ENCODE measurements at regions not wholly inside any gene's neighbourhood (a gene's known extent, or its start where the extent isn't known, plus 50 kb on each side); places are given as distances from the start of the nearest gene placed in this dataset.

GRCh38 chr9:135212961-135213360, 125.5 kb downstream of the OLFM1 start:
- TF ChIP-seq MAX (IDR thresholded peaks at IDR 0.05; ENCODE audit: low read depth, low read length) (no peak), MYC (IDR thresholded peaks at IDR 0.05; ENCODE audit: low read depth, low read length) (no peak), CTCF (IDR thresholded peaks at IDR 0.05; ENCODE audit: low read depth, low read length) (no peak)

Data from NB4 (cell line).